Activated T-cell treated with anti-CD3 and anti-CD28 coated beads for 1 hour (primary cell): ENCODE measurements at regions not wholly inside any gene's neighbourhood (a gene's known extent, or its start where the extent isn't known, plus 50 kb on each side); places are given as distances from the start of the nearest gene placed in this dataset.

Experiments
- DNase-seq: peaks from one replicate; pipeline ENCODE4 v3.0.0-alpha.2; 2020; ENCODE audit warnings: low read depth

GRCh38 chrX:39174772-39175417 lies 373.6 kb downstream of the MID1IP1 start:
- no peak for DNase-seq

GRCh38 chrX:39175418-39176057 lies 374.3 kb downstream of the MID1IP1 start:
- no peak for DNase-seq

GRCh38 chrX:39176105-39176504 lies 374.8 kb downstream of the MID1IP1 start:
- no peak for DNase-seq

- DNase-seq = no peak
Observed at GRCh38 chrX:39189431-39189830, 388.2 kb downstream of the MID1IP1 start.

GRCh38 chrX:39194673-39195072 lies 393.4 kb downstream of the MID1IP1 start:
- DNase-seq = no peak

GRCh38 chrX:39195156-39195555 lies 393.9 kb downstream of the MID1IP1 start:
- DNase-seq = no peak

GRCh38 chrX:39196192-39197102 lies 395.2 kb downstream of the MID1IP1 start:
- no peak for DNase-seq

- no peak for DNase-seq
Observed at GRCh38 chrX:39199429-39199828, 398.2 kb downstream of the MID1IP1 start.

GRCh38 chrX:39201305-39201990 lies 400.2 kb downstream of the MID1IP1 start:
- DNase-seq = no peak

- no peak for DNase-seq
Observed at GRCh38 chrX:39202641-39203040, 401.4 kb downstream of the MID1IP1 start.

GRCh38 chrX:39203427-39203826 lies 402.2 kb downstream of the MID1IP1 start:
- DNase-seq = no peak

- no peak for DNase-seq
Observed at GRCh38 chrX:39204353-39204752, 403.1 kb downstream of the MID1IP1 start.

- no peak for DNase-seq
Observed at GRCh38 chrX:39204945-39205344, 403.7 kb downstream of the MID1IP1 start.

- no peak for DNase-seq
Observed at GRCh38 chrX:39205467-39205866, 404.2 kb downstream of the MID1IP1 start.

- no peak for DNase-seq
Observed at GRCh38 chrX:39206399-39207145, 405.3 kb downstream of the MID1IP1 start.

- no peak for DNase-seq
Observed at GRCh38 chrX:39211501-39211900, 410.2 kb downstream of the MID1IP1 start.

GRCh38 chrX:39212456-39212855 lies 411.2 kb downstream of the MID1IP1 start:
- peak; percentile 3 for DNase-seq

- no peak for DNase-seq
Observed at GRCh38 chrX:39214387-39215126, 413.3 kb downstream of the MID1IP1 start.

- no peak for DNase-seq
Observed at GRCh38 chrX:39220952-39221351, 419.7 kb downstream of the MID1IP1 start.

- DNase-seq = no peak
Observed at GRCh38 chrX:39222346-39223113, 421.3 kb downstream of the MID1IP1 start.
